CD8-positive, alpha-beta memory T cell (primary cell): ENCODE measurements at regions not wholly inside any gene's neighbourhood (a gene's known extent, or its start where the extent isn't known, plus 50 kb on each side); places are given as distances from the start of the nearest gene placed in this dataset.
"Not testable (repeated sequence)": the region's sequence is repeated elsewhere in the genome, so short reads cannot be mapped to it uniquely, and the experiment has no call there.

ENCODE experiments used
- CTCF ChIA-PET: fragments of 350-600 bp; sonication (Branson Sonifier 250); formaldehyde crosslinking; loops from one replicate; lab custom pipeline; 2021; ENCODE audit warnings: antibody characterized with exemption; lab: Charles Lee
- POLR2A ChIA-PET: fragments of 350-600 bp; sonication (Branson Sonifier 250); formaldehyde crosslinking; loops from one replicate; lab custom pipeline; 2021; ENCODE audit warnings: antibody characterized with exemption; lab: Charles Lee
- DNase-seq, 5 donors: peaks; one replicate each; pipeline versions ENCODE4 v3.0.0 to v3.0.0-alpha.2; 2020 to 2022; ENCODE audit warnings: mixed read lengths in 1 of 5
- H3K27ac ChIP-seq: one replicate; pipeline ENCODE4 v1.7.0; 2013; ENCODE audit warnings: low read depth, mild to moderate bottlenecking, low read length, moderate library complexity
- H3K27me3 ChIP-seq: 2 replicates; pipeline ENCODE4 v1.7.0; 2013; ENCODE audit warnings: low read length, mild to moderate bottlenecking; ENCODE audit not compliant: insufficient read depth, poor library complexity, severe bottlenecking
- H3K36me3 ChIP-seq: 2 replicates; pipeline ENCODE4 v1.7.0; 2013; ENCODE audit warnings: mild to moderate bottlenecking, low read length, moderate library complexity; ENCODE audit not compliant: insufficient read depth
- H3K4me1 ChIP-seq: 2 replicates; pipeline ENCODE4 v1.7.0; 2013; ENCODE audit warnings: mild to moderate bottlenecking, low read length, moderate library complexity; ENCODE audit not compliant: insufficient read depth
- H3K4me3 ChIP-seq: 2 replicates; pipeline ENCODE4 v1.7.0; 2013; ENCODE audit warnings: mild to moderate bottlenecking, low read length
- H3K9me3 ChIP-seq: 2 replicates; pipeline ENCODE4 v1.7.0; 2013; ENCODE audit warnings: mild to moderate bottlenecking, low read length
- H3K27ac Mint-ChIP-seq, 8 donors: one replicate each; pipeline ENCODE4 v1.8.0; 2020 to 2021; ENCODE audit warnings: mixed read lengths in 8 of 8, mild to moderate bottlenecking in 6 of 8, inconsistent platforms in 3 of 8, moderate library complexity in 3 of 8
- H3K27me3 Mint-ChIP-seq, 2 donors: one replicate each; pipeline ENCODE4 v1.8.0; 2020 to 2021; ENCODE audit warnings: mixed read lengths in 2 of 2, mild to moderate bottlenecking in 1 of 2, moderate library complexity in 1 of 2
- H3K36me3 Mint-ChIP-seq, 3 donors: one replicate each; pipeline ENCODE4 v1.8.0; 2020 to 2021; ENCODE audit warnings: mixed read lengths in 3 of 3, inconsistent platforms in 1 of 3, mild to moderate bottlenecking in 1 of 3
- H3K4me1 Mint-ChIP-seq, 3 donors: one replicate each; pipeline ENCODE4 v1.8.0; 2020 to 2021; ENCODE audit warnings: mixed read lengths in 3 of 3, inconsistent platforms in 1 of 3, mild to moderate bottlenecking in 1 of 3
- H3K4me3 Mint-ChIP-seq, 7 donors: one replicate each; pipeline ENCODE4 v1.8.0; 2020 to 2021; ENCODE audit warnings: mixed read lengths in 7 of 7, mild to moderate bottlenecking in 6 of 7, moderate library complexity in 4 of 7, inconsistent platforms in 2 of 7
- H3K9me3 Mint-ChIP-seq, 5 donors: one replicate each; pipeline ENCODE4 v1.8.0; 2020 to 2022; ENCODE audit warnings: mixed read lengths in 5 of 5, mild to moderate bottlenecking in 3 of 5, moderate library complexity in 2 of 5, inconsistent platforms in 1 of 5

GRCh38 chr6:137399881-137400443, 94.2 kb downstream of the OLIG3 start:
- no peaks in the 10 kb centered on the region for H3K4me1 ChIP-seq
- H3K36me3 Mint-ChIP-seq: peaks cover 1 to 15% (median 4%) of the 10 kb centered on the region in 3 donors
- DNase-seq: no peak
- H3K4me1 Mint-ChIP-seq: peaks cover 19 to 41% (median 27%) of the 10 kb centered on the region in 3 donors
- ChIA-PET POLR2A (interaction anchor here (0.5 to 1.0 kb wide), 2 partner anchors 9 to 15 kb away, joined by 4 to 5 read pairs; no protein-coding TSS in a partner anchor), CTCF (interaction anchor here (1.7 kb wide), 1 partner anchor 15 kb away, joined by 9 read pairs; no protein-coding TSS in a partner anchor)
- H3K27ac Mint-ChIP-seq: peak overlapping the region in 3 of 8 donors; percentile 6 to 80 (median 12)
- no peak overlapping the region for H3K4me3 ChIP-seq
- H3K9me3 ChIP-seq: no peaks in the 10 kb centered on the region
- no peaks in the 10 kb centered on the region for H3K36me3 ChIP-seq
- H3K9me3 Mint-ChIP-seq: peaks cover 0 to 6% (median 3%) of the 10 kb centered on the region in 5 donors
- H3K27me3 ChIP-seq: no peaks in the 10 kb centered on the region
- no peak overlapping the region for H3K4me3 Mint-ChIP-seq
- no peak overlapping the region for H3K27ac ChIP-seq
- no peaks in the 10 kb centered on the region for H3K27me3 Mint-ChIP-seq

GRCh38 chr6:137395316-137395715, 98.9 kb downstream of the OLIG3 start:
- H3K36me3 ChIP-seq: no peaks in the 10 kb centered on the region
- no peak overlapping the region for H3K27ac ChIP-seq
- H3K4me3 ChIP-seq: no peak overlapping the region
- H3K9me3 ChIP-seq: no peaks in the 10 kb centered on the region
- H3K27me3 ChIP-seq: no peaks in the 10 kb centered on the region
- ChIA-PET CTCF (no interaction called here), POLR2A (no interaction called here)
- peaks cover 52 to 68% (median 59%) of the 10 kb centered on the region in 3 donors for H3K4me1 Mint-ChIP-seq
- peaks cover 5 to 40% (median 12%) of the 10 kb centered on the region in 3 donors for H3K36me3 Mint-ChIP-seq
- no peak for DNase-seq
- no peak overlapping the region for H3K4me3 Mint-ChIP-seq
- no peak overlapping the region for H3K27ac Mint-ChIP-seq
- peaks cover 3 to 19% (median 6%) of the 10 kb centered on the region in 5 donors for H3K9me3 Mint-ChIP-seq
- peaks cover 22% of the 10 kb centered on the region for H3K4me1 ChIP-seq
- H3K27me3 Mint-ChIP-seq: no peaks in the 10 kb centered on the region

GRCh38 chr6:137391061-137391814, 103.0 kb downstream of the OLIG3 start:
- H3K4me3 Mint-ChIP-seq: peak overlapping the region in 4 of 7 donors; percentile 17 to 37 (median 31)
- H3K9me3 Mint-ChIP-seq: peaks cover 3 to 31% (median 10%) of the 10 kb centered on the region in 5 donors
- DNase-seq: no peak
- H3K27me3 ChIP-seq: no peaks in the 10 kb centered on the region
- H3K27ac ChIP-seq: peak overlapping the region; percentile 35
- peaks cover 75 to 89% (median 83%) of the 10 kb centered on the region in 3 donors for H3K4me1 Mint-ChIP-seq
- H3K27ac Mint-ChIP-seq: peak overlapping the region; percentile 74 to 98 (median 86)
- ChIA-PET CTCF (interaction anchor here (1.3 kb wide), 1 partner anchor 49 kb away, joined by 4 read pairs; no protein-coding TSS in a partner anchor), POLR2A (interaction anchor here (1.1 kb wide), 2 partner anchors 9 to 15 kb away, joined by 4 read pairs; no protein-coding TSS in a partner anchor)
- no peak overlapping the region for H3K4me3 ChIP-seq
- no peaks in the 10 kb centered on the region for H3K27me3 Mint-ChIP-seq
- H3K4me1 ChIP-seq: peaks cover 58% of the 10 kb centered on the region
- H3K36me3 Mint-ChIP-seq: peaks cover 4 to 46% (median 12%) of the 10 kb centered on the region in 3 donors
- no peaks in the 10 kb centered on the region for H3K36me3 ChIP-seq
- H3K9me3 ChIP-seq: no peaks in the 10 kb centered on the region

GRCh38 chr6:137390334-137390733, 103.9 kb downstream of the OLIG3 start:
- peak overlapping the region; percentile 74 to 98 (median 86) for H3K27ac Mint-ChIP-seq
- H3K36me3 Mint-ChIP-seq: peaks cover 10 to 49% (median 12%) of the 10 kb centered on the region in 3 donors
- CTCF ChIA-PET: interaction anchor here (0.9 to 1.4 kb wide), 2 partner anchors 25 to 48 kb away, joined by 4 to 6 read pairs; no protein-coding TSS in a partner anchor
- Histone ChIP-seq H3K27ac (peak overlapping the region; percentile 35), H3K9me3 (no peaks in the 10 kb centered on the region), H3K4me1 (peaks cover 58% of the 10 kb centered on the region), H3K27me3 (no peaks in the 10 kb centered on the region), H3K36me3 (no peaks in the 10 kb centered on the region), H3K4me3 (no peak overlapping the region)
- peaks cover 4 to 36% (median 16%) of the 10 kb centered on the region in 5 donors for H3K9me3 Mint-ChIP-seq
- POLR2A ChIA-PET: interaction anchor here (1.1 to 1.2 kb wide), 2 partner anchors 14 to 16 kb away, joined by 4 read pairs; no protein-coding TSS in a partner anchor
- peak overlapping the region in 6 of 7 donors; percentile 28 to 78 (median 72) for H3K4me3 Mint-ChIP-seq
- H3K4me1 Mint-ChIP-seq: peaks cover 80 to 90% (median 89%) of the 10 kb centered on the region in 3 donors
- no peaks in the 10 kb centered on the region for H3K27me3 Mint-ChIP-seq
- DNase-seq: no peak

- peaks cover 0 to 29% (median 11%) of the 10 kb centered on the region in 5 donors for H3K9me3 Mint-ChIP-seq
- H3K27ac Mint-ChIP-seq: peak overlapping the region; percentile 74 to 98 (median 86)
- peaks cover 82 to 92% (median 92%) of the 10 kb centered on the region in 3 donors for H3K4me1 Mint-ChIP-seq
- H3K4me3 Mint-ChIP-seq: peak overlapping the region; percentile 8 to 76 (median 71)
- Histone ChIP-seq H3K27me3 (no peaks in the 10 kb centered on the region), H3K4me1 (peaks cover 58% of the 10 kb centered on the region), H3K36me3 (no peaks in the 10 kb centered on the region), H3K4me3 (peak overlapping the region; percentile 25), H3K9me3 (no peaks in the 10 kb centered on the region), H3K27ac (no peak overlapping the region)
- H3K27me3 Mint-ChIP-seq: no peaks in the 10 kb centered on the region
- ChIA-PET POLR2A (interaction anchor here (0.7 to 1.2 kb wide), 2 partner anchors 13 to 28 kb away, joined by 4 to 6 read pairs; no protein-coding TSS in a partner anchor), CTCF (interaction anchor here (0.8 to 1.7 kb wide), 5 partner anchors 17 to 47 kb away, joined by 3 to 6 read pairs (median 4); no protein-coding TSS in a partner anchor)
- DNase-seq: peak; percentile 45 to 82 (median 62)
- peaks cover 4 to 48% (median 10%) of the 10 kb centered on the region in 3 donors for H3K36me3 Mint-ChIP-seq
Observed at GRCh38 chr6:137389150-137389704, 105.0 kb downstream of the OLIG3 start.

- ChIA-PET POLR2A (no interaction called here), CTCF (interaction anchor here (1.3 to 1.9 kb wide), 2 partner anchors 28 to 72 kb away, joined by 3 to 7 read pairs; no protein-coding TSS in a partner anchor)
- peaks cover 56% of the 10 kb centered on the region for H3K4me1 ChIP-seq
- no peak for DNase-seq
- H3K27ac ChIP-seq: no peak overlapping the region
- H3K9me3 ChIP-seq: no peaks in the 10 kb centered on the region
- Mint-ChIP-seq H3K4me1 (peaks cover 79 to 89% (median 84%) of the 10 kb centered on the region in 3 donors), H3K27ac (peak overlapping the region in 5 of 8 donors; percentile 14 to 65 (median 47)), H3K9me3 (peaks cover 0 to 25% (median 11%) of the 10 kb centered on the region in 5 donors), H3K27me3 (no peaks in the 10 kb centered on the region), H3K4me3 (peak overlapping the region in 1 of 7 donors; percentile 23), H3K36me3 (peaks cover 1 to 46% (median 10%) of the 10 kb centered on the region in 3 donors)
- no peaks in the 10 kb centered on the region for H3K27me3 ChIP-seq
- no peaks in the 10 kb centered on the region for H3K36me3 ChIP-seq
- no peak overlapping the region for H3K4me3 ChIP-seq
Observed at GRCh38 chr6:137387096-137387764, 107.0 kb downstream of the OLIG3 start.

- DNase-seq, H3K4me3 ChIP-seq, H3K27me3 Mint-ChIP-seq, H3K4me3 Mint-ChIP-seq, H3K27ac ChIP-seq, H3K27ac Mint-ChIP-seq, POLR2A ChIA-PET, H3K27me3 ChIP-seq, H3K9me3 ChIP-seq, H3K36me3 ChIP-seq: not testable (repeated sequence)
- H3K4me1 ChIP-seq: peaks cover 16% of the 10 kb centered on the region
- H3K9me3 Mint-ChIP-seq: peaks cover 3 to 23% (median 9%) of the 10 kb centered on the region in 5 donors
- peaks cover 42 to 62% (median 56%) of the 10 kb centered on the region in 3 donors for H3K4me1 Mint-ChIP-seq
- peaks cover 0 to 50% (median 10%) of the 10 kb centered on the region in 3 donors for H3K36me3 Mint-ChIP-seq
- CTCF ChIA-PET: interaction anchor here (0.7 to 1.7 kb wide), 2 partner anchors 10 to 1581 kb away, joined by 3 to 4 read pairs; no protein-coding TSS in a partner anchor
Observed at GRCh38 chr6:137383287-137383686, 110.9 kb downstream of the OLIG3 start.
